Urinary bladder (tissue), 4 donors: ENCODE measurements at regions not wholly inside any gene's neighbourhood (a gene's known extent, or its start where the extent isn't known, plus 50 kb on each side); places are given as distances from the start of the nearest gene placed in this dataset. TPM values are rescaled to one million over a fixed set of nuclear protein-coding genes. Genes with fewer than 3 reads are reported as not detected.

Source experiments
- DNase-seq: peaks from one replicate; pipeline ENCODE4 v3.0.0-alpha.2; 2015; ENCODE audit errors: extremely low spot score
- H3K27ac ChIP-seq: one replicate; pipeline ENCODE4 v1.5.1; 2013; ENCODE audit warnings: low read depth, mild to moderate bottlenecking, moderate library complexity
- H3K36me3 ChIP-seq: one replicate; pipeline ENCODE4 v1.6.1; 2013; ENCODE audit warnings: mild to moderate bottlenecking, moderate library complexity; ENCODE audit not compliant: insufficient read depth
- H3K4me1 ChIP-seq: one replicate; pipeline ENCODE4 v1.6.1; 2013; ENCODE audit warnings: mild to moderate bottlenecking, moderate library complexity; ENCODE audit not compliant: insufficient read depth
- H3K4me3 ChIP-seq: one replicate; pipeline ENCODE4 v1.5.1; 2013; ENCODE audit warnings: low read depth, low read length
- WGBS: extraction: QIAGEN DNeasy Blood & Tissue Kit; methylation state at CpG from one replicate; pipeline ENCODE4 v1.1.7; 2013; 5-methylcytosine and 5-hydroxymethylcytosine counted together
- small RNA-seq: library from RNA; depleted of rRNA; stranded (forward); fragments of <200 nt; gene quantifications from one replicate; pipeline ENCODE3, GENCODE V24; 2014
- donor health status: healthy with polysubstance abuse.
- donor health status: healthy.

DNA sequence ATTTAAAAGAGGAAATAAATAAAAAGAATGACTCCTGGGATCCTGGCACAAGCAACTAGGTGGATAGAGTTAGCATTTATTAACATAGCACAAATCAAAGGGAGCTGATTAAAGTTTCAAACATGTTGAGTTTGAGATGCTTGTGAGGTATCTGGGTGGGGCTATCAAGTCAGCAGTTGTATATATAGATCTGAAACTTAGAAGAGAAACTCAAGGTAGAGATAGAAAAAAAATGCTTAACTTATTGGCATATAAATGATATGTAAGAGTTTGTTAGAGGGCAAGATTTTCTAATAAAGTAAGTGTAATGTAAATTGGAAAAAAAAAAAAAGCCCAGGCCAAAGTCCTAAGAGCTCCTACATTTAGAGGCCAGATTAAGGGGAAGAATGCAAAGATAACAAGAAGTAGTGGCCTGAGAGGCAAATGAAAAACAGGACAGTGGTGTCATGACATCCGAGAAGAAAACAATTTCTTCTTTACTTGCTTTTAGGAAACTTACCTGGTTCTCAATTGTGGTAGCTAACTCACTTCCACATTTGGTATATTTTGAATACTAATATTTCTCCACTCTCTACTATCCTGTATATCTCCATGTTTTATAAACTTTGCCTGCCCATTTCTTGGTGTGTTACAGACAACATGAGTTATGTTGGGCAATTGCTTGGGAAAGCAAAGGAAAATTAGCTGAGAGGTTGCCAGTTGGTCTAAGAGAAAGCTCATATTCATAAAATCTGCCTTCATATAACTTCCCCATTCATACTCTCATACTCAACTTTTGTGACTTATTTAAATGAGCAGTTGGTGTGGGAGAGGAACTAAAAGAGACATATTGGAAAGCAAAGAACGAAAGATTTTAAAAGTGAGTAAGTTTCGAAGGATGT lies 169.2 kb downstream of the PARM1 start:
- no peak overlapping the region for H3K4me3 ChIP-seq
- 83% methylated on average over 3 of the region's 3 CpGs for WGBS
- no peak overlapping the region for H3K27ac ChIP-seq
- no peak for DNase-seq
- no peaks in the 10 kb centered on the region for H3K4me1 ChIP-seq
- no peaks in the 10 kb centered on the region for H3K36me3 ChIP-seq

Small RNAs in the stretch of these regions (small RNA-seq; reads per million reads assigned to genes)
- gene AC093870.1 = not detected
